H1 (cell line): ENCODE measurements at regions not wholly inside any gene's neighbourhood (a gene's known extent, or its start where the extent isn't known, plus 50 kb on each side); places are given as distances from the start of the nearest gene placed in this dataset.

ENCODE experiments used
- CTCF ChIA-PET: fragments of 300-600 bp; sonication (Branson Sonifier 250); formaldehyde crosslinking; loops from one replicate; lab custom pipeline; 2021; ENCODE audit not compliant: partially characterized antibody; lab: Charles Lee
- POLR2A ChIA-PET: fragments of 300-600 bp; sonication (Branson Sonifier 250); formaldehyde crosslinking; loops from one replicate; lab custom pipeline; 2021; ENCODE audit warnings: inconsistent platforms; ENCODE audit not compliant: partially characterized antibody; lab: Charles Lee
- DNase-seq, 2 experiments: peaks; one replicate each; pipeline versions ENCODE4 v3.0.0 to v3.0.0-alpha.2; 2010 to 2022; ENCODE audit warnings: low spot score in 2 of 2, low read depth in 1 of 2, mixed read lengths in 1 of 2
- FAIRE-seq: peaks from 2 replicates; lab custom pipeline; 2011; peaks lifted over from hg19 to GRCh38; lab: Jason Lieb, UNC
- H2AFZ ChIP-seq: 2 replicates; pipeline ENCODE4 v1.8.1; 2012; ENCODE audit warnings: low read length, inconsistent platforms
- H2AK5ac ChIP-seq: 2 replicates; pipeline ENCODE4 v1.6.1; 2013; ENCODE audit warnings: low read depth, low read length
- H2BK120ac ChIP-seq: replicated peaks from 2 replicates; pipeline ENCODE3; 2013; ENCODE audit warnings: low read depth, low read length, inconsistent platforms
- H2BK12ac ChIP-seq: 2 replicates; pipeline ENCODE4 v1.6.1; 2013; ENCODE audit warnings: low read depth, low read length
- H2BK15ac ChIP-seq: 2 replicates; pipeline ENCODE4 v1.6.1; 2013; ENCODE audit warnings: low read length
- H2BK20ac ChIP-seq: 2 replicates; pipeline ENCODE4 v1.6.1; 2013; ENCODE audit warnings: low read length
- H2BK5ac ChIP-seq: 2 replicates; pipeline ENCODE4 v1.6.1; 2013; ENCODE audit warnings: low read depth, low read length
- H3K14ac ChIP-seq: 2 replicates; pipeline ENCODE4 v1.6.1; 2013; ENCODE audit warnings: inconsistent platforms; ENCODE audit not compliant: insufficient read length
- H3K18ac ChIP-seq: 2 replicates; pipeline ENCODE4 v1.6.1; 2013; ENCODE audit warnings: low read length; ENCODE audit errors: extremely low read depth
- H3K23ac ChIP-seq: 2 replicates; pipeline ENCODE4 v1.6.1; 2013; ENCODE audit warnings: inconsistent platforms; ENCODE audit not compliant: insufficient read length
- H3K23me2 ChIP-seq: 2 replicates; pipeline ENCODE4 v1.6.1; 2013; ENCODE audit warnings: low read depth, low read length
- H3K27ac ChIP-seq: 2 replicates; pipeline ENCODE4 v1.6.1; 2011; ENCODE audit warnings: low read depth, low read length, inconsistent platforms
- H3K27me3 ChIP-seq, 4 experiments: replicated peaks in 1 of 4; 1 replicate in 1 of 4; 2 replicates in 3 of 4; pipeline versions ENCODE4 v1.6.1 to v1.8.1; 2011 to 2013; ENCODE audit warnings: low read length in 3 of 4, mild to moderate bottlenecking in 3 of 4, inconsistent platforms in 2 of 4, mixed read lengths in 2 of 4, moderate library complexity in 1 of 4; ENCODE audit not compliant: control insufficient read depth in 3 of 4, insufficient read depth in 3 of 4; ENCODE audit errors: extremely low read depth in 1 of 4
- H3K36me3 ChIP-seq, 4 experiments: 2 replicates each; pipeline versions ENCODE4 v1.6.1 to v1.8.1; 2011 to 2013; ENCODE audit warnings: mild to moderate bottlenecking in 4 of 4, low read length in 3 of 4, moderate library complexity in 2 of 4, control low read depth in 1 of 4, inconsistent platforms in 1 of 4; ENCODE audit not compliant: insufficient read depth in 4 of 4, control insufficient read depth in 2 of 4
- H3K4ac ChIP-seq: replicated peaks from 2 replicates; pipeline ENCODE3; 2013; ENCODE audit warnings: low read length, low read depth, mixed read lengths, inconsistent platforms; ENCODE audit not compliant: insufficient read length
- H3K4me1 ChIP-seq, 4 experiments: replicated peaks in 1 of 4; 1 replicate in 1 of 4; 2 replicates in 3 of 4; pipeline versions ENCODE4 v1.6.1 to v1.8.1; 2011 to 2013; ENCODE audit warnings: low read length in 3 of 4, inconsistent platforms in 2 of 4, mixed read lengths in 1 of 4; ENCODE audit not compliant: insufficient read depth in 4 of 4, control insufficient read depth in 3 of 4
- H3K4me2 ChIP-seq, 2 experiments: 2 replicates each; pipeline versions ENCODE4 v1.6.1 to v1.8.1; 2011 to 2013; ENCODE audit warnings: low read depth in 2 of 2, low read length in 2 of 2, control low read depth in 1 of 2, inconsistent platforms in 1 of 2, mild to moderate bottlenecking in 1 of 2; ENCODE audit not compliant: insufficient read depth in 1 of 2
- H3K4me3 ChIP-seq, 4 experiments: fragments of 200-600, 300-600 bp in 1 of 4; sonication (generic), shearing (Covaris generic), sonication (Bioruptor Twin) in 1 of 4; 2 replicates each; pipeline versions ENCODE4 v1.5.1 to v1.8.1; 2011 to 2016; ENCODE audit warnings: low read length in 4 of 4, low read depth in 3 of 4, control low read depth in 2 of 4, inconsistent platforms in 2 of 4, mild to moderate bottlenecking in 2 of 4, mixed read lengths in 1 of 4, moderate library complexity in 1 of 4; ENCODE audit not compliant: insufficient read depth in 2 of 4; ENCODE audit errors: extremely low read depth in 1 of 4
- H3K56ac ChIP-seq: replicated peaks from 2 replicates; pipeline ENCODE3; 2013; ENCODE audit warnings: low read depth, mild to moderate bottlenecking, mixed read lengths, low read length, inconsistent platforms; ENCODE audit not compliant: insufficient read length
- H3K79me1 ChIP-seq: 2 replicates; pipeline ENCODE4 v1.6.1; 2013; ENCODE audit warnings: low read depth, low read length, control low read depth
- H3K79me2 ChIP-seq, 2 experiments: 2 replicates each; pipeline versions ENCODE4 v1.6.1 to v1.8.1; 2012 to 2013; ENCODE audit warnings: low read length in 2 of 2, mild to moderate bottlenecking in 2 of 2, inconsistent platforms in 1 of 2; ENCODE audit not compliant: insufficient read depth in 2 of 2, control insufficient read depth in 1 of 2
- H3K9ac ChIP-seq, 4 experiments: replicated peaks in 1 of 4; 1 replicate in 1 of 4; 2 replicates in 3 of 4; pipeline versions ENCODE4 v1.6.1 to v1.8.1; 2011 to 2013; ENCODE audit warnings: low read depth in 3 of 4, low read length in 3 of 4, control low read depth in 2 of 4, mild to moderate bottlenecking in 2 of 4, moderate library complexity in 2 of 4, inconsistent platforms in 1 of 4; ENCODE audit errors: extremely low read depth in 1 of 4
- H3K9me3 ChIP-seq, 2 experiments: 2 replicates each; pipeline versions ENCODE4 v1.6.1 to v1.8.1; 2012 to 2013; ENCODE audit warnings: mild to moderate bottlenecking in 2 of 2, moderate library complexity in 2 of 2, control low read depth in 1 of 2, inconsistent platforms in 1 of 2, low read depth in 1 of 2, low read length in 1 of 2, mixed read lengths in 1 of 2; ENCODE audit not compliant: insufficient read depth in 2 of 2
- H4K20me1 ChIP-seq, 2 experiments: replicated peaks in 1 of 2; 2 replicates each; pipeline versions ENCODE3 to v1.8.1; 2011 to 2013; ENCODE audit warnings: inconsistent platforms in 2 of 2, low read length in 2 of 2, mild to moderate bottlenecking in 1 of 2; ENCODE audit not compliant: insufficient read depth in 2 of 2, control insufficient read depth in 1 of 2
- H4K5ac ChIP-seq: 2 replicates; pipeline ENCODE4 v1.6.1; 2013; ENCODE audit warnings: low read length, low read depth, mixed read lengths, inconsistent platforms; ENCODE audit not compliant: insufficient read length
- H4K8ac ChIP-seq: 2 replicates; pipeline ENCODE4 v1.8.0; 2013; ENCODE audit warnings: mild to moderate bottlenecking, moderate library complexity, low read length, inconsistent platforms; ENCODE audit not compliant: insufficient read depth; ENCODE audit errors: extremely low read depth
- H4K91ac ChIP-seq: replicated peaks from 2 replicates; pipeline ENCODE3; 2013; ENCODE audit warnings: low read length, mixed read lengths, inconsistent platforms; ENCODE audit not compliant: insufficient read length
- SIRT6 ChIP-seq: IDR thresholded peaks from one replicate; pipeline ENCODE4 v1.7.1; 2012; ENCODE audit warnings: low read length, inconsistent platforms
- SP2 ChIP-seq: IDR thresholded peaks from 2 replicates; pipeline ENCODE4 v1.6.1; 2012; ENCODE audit warnings: mild to moderate bottlenecking, low read length, inconsistent platforms
- WGBS, 2 experiments: shearing (Covaris generic) in 1 of 2; methylation state at CpG; one replicate each; pipeline versions ENCODE4 v1.1.6 to v1.1.7; 2013 to 2015; ENCODE audit warnings: low lambda C conversion rate in 2 of 2, mixed read lengths in 2 of 2, inconsistent platforms in 1 of 2, low coverage in 1 of 2, missing lambda C conversion rate in 1 of 2; ENCODE audit not compliant: insufficient replicate concordance in 2 of 2, insufficient coverage in 1 of 2, insufficient read length in 1 of 2; ENCODE audit errors: extremely low coverage in 1 of 2, missing lambda C conversion rate in 1 of 2; 5-methylcytosine and 5-hydroxymethylcytosine counted together

- Histone ChIP-seq H3K23me2 (no peaks in the 10 kb centered on the region), H2BK120ac (no peak overlapping the region), H3K4me1 (peaks cover 0 to 15% (median 7%) of the 10 kb centered on the region in 4 experiments; a peak in 4 of 7 replicates), H3K9ac (no peak overlapping the region), H4K8ac (no peak overlapping the region), H2BK5ac (no peak overlapping the region), H3K27me3 (no peaks in the 10 kb centered on the region), H4K20me1 (no peaks in the 10 kb centered on the region), H2BK12ac (no peak overlapping the region; the same call in 1 of the 2 replicates), H4K91ac (peak overlapping the region; percentile 31), H2BK20ac (no peak overlapping the region; the same call in 1 of the 2 replicates), H3K36me3 (no peaks in the 10 kb centered on the region), H3K23ac (no peak overlapping the region), H3K4me3 (no peak overlapping the region), H4K5ac (no peak overlapping the region), H3K27ac (no peak overlapping the region), H2AK5ac (no peak overlapping the region), H3K4me2 (no peak overlapping the region), H3K9me3 (no peaks in the 10 kb centered on the region), H3K14ac (no peak overlapping the region), H3K56ac (no peak overlapping the region), H3K18ac (no peak overlapping the region; the same call in 1 of the 2 replicates), H2AFZ (no peak overlapping the region), H3K4ac (no peak overlapping the region), H3K79me1 (no peaks in the 10 kb centered on the region), H3K79me2 (no peaks in the 10 kb centered on the region), H2BK15ac (no peak overlapping the region)
- TF ChIP-seq SP2 (no peak), SIRT6 (no peak)
- no peak for FAIRE-seq
- WGBS, 2 experiments, result 98% methylated on average over 3 of the region's 3 CpGs; no CpG with 5 or more reads in 1 of the 2 experiments
- no peak for DNase-seq
- ChIA-PET POLR2A (no interaction called here), CTCF (interaction anchor here (0.6 to 1.3 kb wide), 2 partner anchors 47 to 1065 kb away, joined by 3 read pairs; no protein-coding TSS in a partner anchor)
Observed at GRCh38 chr5:107743373-107744000, 72.8 kb upstream of the EFNA5 start.
